Lower leg skin (tissue), 4 donors: ENCODE measurements at regions not wholly inside any gene's neighbourhood (a gene's known extent, or its start where the extent isn't known, plus 50 kb on each side); places are given as distances from the start of the nearest gene placed in this dataset.

Source experiments
- DNase-seq, 2 donors: peaks; one replicate each; pipeline ENCODE4 v3.0.0-alpha.2; 2019; ENCODE audit warnings: low spot score in 2 of 2
- H3K4me3 ChIP-seq: fragments of 200-600 bp; sonication (generic); 2 replicates; pipeline ENCODE4 v1.5.1; 2017; ENCODE audit warnings: mild to moderate bottlenecking, low read depth; ENCODE audit not compliant: poor library complexity, severe bottlenecking
- CTCF ChIP-seq, 3 donors: fragments of 450-650 bp; IDR thresholded peaks; one replicate each; pipeline ENCODE4 v1.5.1; 2016; ENCODE audit warnings: antibody characterized with exemption in 3 of 3, mild to moderate bottlenecking in 3 of 3, moderate library complexity in 2 of 3
- POLR2A ChIP-seq, 2 donors: fragments of 450-650 bp; IDR thresholded peaks; one replicate each; pipeline ENCODE4 v1.6.1; 2016 to 2017; ENCODE audit warnings: antibody characterized with exemption in 2 of 2, mild to moderate bottlenecking in 1 of 2, moderate library complexity in 1 of 2
- WGBS, 2 donors: methylation state at CpG; one replicate each; pipeline ENCODE4 v1.1.5; 2018; 5-methylcytosine and 5-hydroxymethylcytosine counted together
- intact Hi-C: fragments of 100-400 bp; cut with DNase I; formaldehyde crosslinking; loops from one replicate; pipeline ENCODE4 v1.15.0; 2023; ENCODE audit warnings: low total_unique reads

- no peak overlapping the region for H3K4me3 ChIP-seq
- 91 to 93% methylated on average over 6 of the region's 6 CpGs for WGBS, 2 donors
- TF ChIP-seq CTCF (IDR thresholded peaks at IDR 0.05) (no peak), POLR2A (IDR thresholded peaks at IDR 0.05) (no peak)
- intact Hi-C loops: no loop called here
- DNase-seq: no peak
These were observed 257.9 kb downstream of the PTEN start for GRCh38 chr10:88121361-88121760.

GRCh38 chr10:88122145-88122544 is 258.7 kb downstream of the PTEN start:
- intact Hi-C loops: no loop called here
- no peak for DNase-seq
- 90 to 93% methylated on average over 7 of the region's 7 CpGs for WGBS, 2 donors
- no peak for TF ChIP-seq CTCF (IDR thresholded peaks at IDR 0.05)
- no peak for TF ChIP-seq POLR2A (IDR thresholded peaks at IDR 0.05)
- H3K4me3 ChIP-seq: no peak overlapping the region

- TF ChIP-seq POLR2A (IDR thresholded peaks at IDR 0.05): no peak
- no peak for TF ChIP-seq CTCF (IDR thresholded peaks at IDR 0.05)
- H3K4me3 ChIP-seq: no peak overlapping the region
- no peak for DNase-seq
- 82 to 91% methylated on average over 4 of the region's 4 CpGs for WGBS, 2 donors
- intact Hi-C loops: no loop called here
These were observed 259.2 kb downstream of the PTEN start for GRCh38 chr10:88122576-88122975.

GRCh38 chr10:88125766-88126165 is 262.3 kb downstream of the PTEN start:
- H3K4me3 ChIP-seq: no peak overlapping the region
- intact Hi-C loops: no loop called here
- DNase-seq: no peak
- 100% methylated on average over 1 of the region's 1 CpG for WGBS, 2 donors
- no peak for TF ChIP-seq POLR2A (IDR thresholded peaks at IDR 0.05)

- TF ChIP-seq CTCF (IDR thresholded peaks at IDR 0.05): no peak
- TF ChIP-seq POLR2A (IDR thresholded peaks at IDR 0.05): no peak
- intact Hi-C loops: no loop called here
- no peak overlapping the region for H3K4me3 ChIP-seq
- no peak for DNase-seq
- WGBS, 2 donors: 92 to 95% methylated on average over 1 of the region's 1 CpG
These were observed 263.3 kb downstream of the PTEN start for GRCh38 chr10:88126699-88127098.

GRCh38 chr10:88127269-88127668 is 263.8 kb downstream of the PTEN start:
- intact Hi-C loops: no loop called here
- no peak overlapping the region for H3K4me3 ChIP-seq
- 78 to 80% methylated on average over 2 of the region's 2 CpGs for WGBS, 2 donors
- TF ChIP-seq POLR2A (IDR thresholded peaks at IDR 0.05) (no peak), CTCF (IDR thresholded peaks at IDR 0.05) (no peak)
- no peak for DNase-seq
